HCT116 (cell line): ENCODE measurements at regions not wholly inside any gene's neighbourhood (a gene's known extent, or its start where the extent isn't known, plus 50 kb on each side); places are given as distances from the start of the nearest gene placed in this dataset.

ENCODE experiments used
- EZH2 ChIP-seq: fragments of 200-600 bp; sonication (generic); IDR thresholded peaks from 2 replicates; pipeline ENCODE4 v1.6.1; 2017; ENCODE audit warnings: antibody characterized with exemption, mixed run types
- POLR2A ChIP-seq: IDR thresholded peaks from 2 replicates; pipeline ENCODE4 v1.7.0; 2011; ENCODE audit warnings: borderline replicate concordance; ENCODE audit not compliant: insufficient read depth, insufficient read length; ENCODE audit errors: extremely low read depth
- POLR2AphosphoS5 ChIP-seq: IDR thresholded peaks from 2 replicates; pipeline ENCODE4 v1.6.1; 2011; ENCODE audit warnings: mild to moderate bottlenecking, low read depth, low read length, moderate library complexity
- SP1 ChIP-seq: IDR thresholded peaks from 2 replicates; pipeline ENCODE4 v1.6.1; 2012; ENCODE audit warnings: low read depth
- SRF ChIP-seq: IDR thresholded peaks from 2 replicates; pipeline ENCODE4 v1.6.1; 2012; ENCODE audit warnings: low read depth
- ZNF274 ChIP-seq: fragments of 200-500 bp; sonication (Bioruptor generic); IDR thresholded peaks from 2 replicates; pipeline ENCODE4 v1.6.1; 2014; ENCODE audit warnings: mild to moderate bottlenecking, low read depth, low read length, inconsistent platforms
- TF ChIP-seq, protein P1 (sequence below), 3 experiments: fragments of 200-600 bp in 1 of 3; sonication (generic) in 1 of 3; IDR thresholded peaks in 2 of 3; conservative IDR thresholded peaks in 1 of 3; 2 replicates each; pipeline ENCODE4 v1.5.1; 2012 to 2017; ENCODE audit warnings: low read depth in 2 of 3, low read length in 2 of 3, antibody characterized with exemption in 1 of 3, borderline replicate concordance in 1 of 3, control low read depth in 1 of 3, mild to moderate bottlenecking in 1 of 3, mixed read lengths in 1 of 3, mixed run types in 1 of 3, moderate library complexity in 1 of 3; ENCODE audit not compliant: insufficient read depth in 1 of 3

DNA sequence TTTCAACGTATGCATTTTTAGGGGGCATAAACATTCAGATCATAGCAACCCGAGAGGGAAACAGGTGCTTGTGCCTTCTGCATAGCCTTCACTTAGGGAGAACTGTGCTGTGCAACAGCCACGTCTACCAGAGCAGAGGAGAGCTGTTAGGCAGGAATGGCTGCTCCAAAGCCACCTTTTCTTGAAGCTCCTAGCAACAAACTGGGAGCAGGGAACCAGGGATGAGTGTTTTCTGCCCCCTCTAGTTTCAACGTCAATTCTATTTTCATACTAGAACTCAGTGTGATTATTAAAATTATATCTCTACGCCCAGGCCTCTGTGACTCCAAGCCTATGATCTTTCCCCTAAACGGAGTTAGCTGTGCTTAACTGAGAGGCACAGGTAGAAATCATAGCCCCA, 290.0 kb downstream of the HAPSTR1 start:
- no peak for TF ChIP-seq POLR2A
- TF ChIP-seq, protein P1, sequence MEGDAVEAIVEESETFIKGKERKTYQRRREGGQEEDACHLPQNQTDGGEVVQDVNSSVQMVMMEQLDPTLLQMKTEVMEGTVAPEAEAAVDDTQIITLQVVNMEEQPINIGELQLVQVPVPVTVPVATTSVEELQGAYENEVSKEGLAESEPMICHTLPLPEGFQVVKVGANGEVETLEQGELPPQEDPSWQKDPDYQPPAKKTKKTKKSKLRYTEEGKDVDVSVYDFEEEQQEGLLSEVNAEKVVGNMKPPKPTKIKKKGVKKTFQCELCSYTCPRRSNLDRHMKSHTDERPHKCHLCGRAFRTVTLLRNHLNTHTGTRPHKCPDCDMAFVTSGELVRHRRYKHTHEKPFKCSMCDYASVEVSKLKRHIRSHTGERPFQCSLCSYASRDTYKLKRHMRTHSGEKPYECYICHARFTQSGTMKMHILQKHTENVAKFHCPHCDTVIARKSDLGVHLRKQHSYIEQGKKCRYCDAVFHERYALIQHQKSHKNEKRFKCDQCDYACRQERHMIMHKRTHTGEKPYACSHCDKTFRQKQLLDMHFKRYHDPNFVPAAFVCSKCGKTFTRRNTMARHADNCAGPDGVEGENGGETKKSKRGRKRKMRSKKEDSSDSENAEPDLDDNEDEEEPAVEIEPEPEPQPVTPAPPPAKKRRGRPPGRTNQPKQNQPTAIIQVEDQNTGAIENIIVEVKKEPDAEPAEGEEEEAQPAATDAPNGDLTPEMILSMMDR (IDR thresholded peaks at IDR 0.05 in 2 of 3, conservative IDR thresholded peaks at IDR 0.05 in 1 of 3; ENCODE audit: borderline replicate concordance in 1 of 3, insufficient read depth in 1 of 3, low read depth in 2 of 3, low read length in 2 of 3), result no peak
- no peak for TF ChIP-seq POLR2AphosphoS5
- no peak for TF ChIP-seq SRF
- TF ChIP-seq EZH2, result no peak
- no peak for TF ChIP-seq ZNF274
- TF ChIP-seq SP1, result no peak
